Activated B cell treated with CpG ODN at 0.5 μM for 24 hours (primary cell): ENCODE measurements at regions not wholly inside any gene's neighbourhood (a gene's known extent, or its start where the extent isn't known, plus 50 kb on each side); places are given as distances from the start of the nearest gene placed in this dataset.

Source experiments
- ATAC-seq: fragments of 200-7000 bp; cut with Tn5 transposase; one replicate; pipeline ENCODE4 v1.10.0; 2021; ENCODE audit warnings: low read depth, mild to moderate bottlenecking, moderate library complexity
- CTCF ChIA-PET: fragments of 350-600 bp; sonication (Branson Sonifier 250); formaldehyde crosslinking; loops from one replicate; lab custom pipeline; 2021; ENCODE audit warnings: antibody characterized with exemption; lab: Charles Lee
- POLR2A ChIA-PET: fragments of 350-600 bp; sonication (Branson Sonifier 250); formaldehyde crosslinking; loops from one replicate; lab custom pipeline; 2021; ENCODE audit warnings: antibody characterized with exemption; lab: Charles Lee
- DNase-seq: peaks from one replicate; pipeline ENCODE4 v3.0.0; 2022
- H3K27ac Mint-ChIP-seq: one replicate; pipeline ENCODE4 v1.8.0; 2020; ENCODE audit warnings: mixed read lengths
- H3K27me3 Mint-ChIP-seq: one replicate; pipeline ENCODE4 v1.8.0; 2021; ENCODE audit warnings: mixed read lengths
- H3K36me3 Mint-ChIP-seq: one replicate; pipeline ENCODE4 v1.8.0; 2021; ENCODE audit warnings: low read depth, mixed read lengths
- H3K4me1 Mint-ChIP-seq: one replicate; pipeline ENCODE4 v1.8.0; 2021; ENCODE audit warnings: mixed read lengths
- H3K4me3 Mint-ChIP-seq: one replicate; pipeline ENCODE4 v1.8.0; 2020; ENCODE audit warnings: mild to moderate bottlenecking, mixed read lengths
- H3K9me3 Mint-ChIP-seq: one replicate; pipeline ENCODE4 v1.8.0; 2020; ENCODE audit warnings: mixed read lengths
- intact Hi-C: fragments of 100-400 bp; cut with micrococcal nuclease; formaldehyde crosslinking; loops from one replicate; pipeline ENCODE4 v1.15.1; 2024
- TF ChIP-seq, protein P1 (sequence below): fragments of 200-600 bp; IDR thresholded peaks from one replicate; pipeline ENCODE4 v1.8.0; 2022; ENCODE audit warnings: antibody characterized with exemption, mild to moderate bottlenecking

DNA sequence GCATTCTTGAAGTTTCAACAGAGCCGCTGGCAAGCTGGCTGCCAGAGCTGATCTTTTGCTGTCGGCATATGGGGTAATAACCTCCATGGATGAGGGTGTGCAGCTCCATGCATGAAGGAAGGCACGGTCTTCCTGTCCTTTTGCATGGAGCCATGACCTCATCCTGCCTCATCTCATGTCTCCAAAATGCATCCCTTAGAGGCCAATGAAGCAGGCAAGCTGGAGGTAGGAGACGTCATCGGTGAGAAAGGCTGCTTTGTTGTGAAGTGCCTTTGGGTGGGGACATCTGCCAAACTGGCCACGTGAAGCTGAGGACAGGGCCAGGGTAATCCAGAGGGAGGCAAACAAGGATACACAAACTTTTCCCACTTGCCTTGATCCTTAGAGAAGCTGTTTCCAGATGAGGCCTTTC, 161.5 kb upstream of the TBX20 start:
- POLR2A ChIA-PET: no interaction called here
- H3K27ac Mint-ChIP-seq: no peak overlapping the region
- DNase-seq (no peak), ATAC-seq (no peak)
- no peaks in the 10 kb centered on the region for H3K9me3 Mint-ChIP-seq
- H3K36me3 Mint-ChIP-seq: no peaks in the 10 kb centered on the region
- intact Hi-C loops: no loop called here
- peaks cover 1% of the 10 kb centered on the region for H3K4me1 Mint-ChIP-seq
- peaks cover 12% of the 10 kb centered on the region for H3K27me3 Mint-ChIP-seq
- CTCF ChIA-PET: interaction anchor here (0.8 kb wide), 1 partner anchor 9 kb away, joined by 6 read pairs; no protein-coding TSS in a partner anchor
- TF ChIP-seq, protein P1, sequence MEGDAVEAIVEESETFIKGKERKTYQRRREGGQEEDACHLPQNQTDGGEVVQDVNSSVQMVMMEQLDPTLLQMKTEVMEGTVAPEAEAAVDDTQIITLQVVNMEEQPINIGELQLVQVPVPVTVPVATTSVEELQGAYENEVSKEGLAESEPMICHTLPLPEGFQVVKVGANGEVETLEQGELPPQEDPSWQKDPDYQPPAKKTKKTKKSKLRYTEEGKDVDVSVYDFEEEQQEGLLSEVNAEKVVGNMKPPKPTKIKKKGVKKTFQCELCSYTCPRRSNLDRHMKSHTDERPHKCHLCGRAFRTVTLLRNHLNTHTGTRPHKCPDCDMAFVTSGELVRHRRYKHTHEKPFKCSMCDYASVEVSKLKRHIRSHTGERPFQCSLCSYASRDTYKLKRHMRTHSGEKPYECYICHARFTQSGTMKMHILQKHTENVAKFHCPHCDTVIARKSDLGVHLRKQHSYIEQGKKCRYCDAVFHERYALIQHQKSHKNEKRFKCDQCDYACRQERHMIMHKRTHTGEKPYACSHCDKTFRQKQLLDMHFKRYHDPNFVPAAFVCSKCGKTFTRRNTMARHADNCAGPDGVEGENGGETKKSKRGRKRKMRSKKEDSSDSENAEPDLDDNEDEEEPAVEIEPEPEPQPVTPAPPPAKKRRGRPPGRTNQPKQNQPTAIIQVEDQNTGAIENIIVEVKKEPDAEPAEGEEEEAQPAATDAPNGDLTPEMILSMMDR: no peak
- H3K4me3 Mint-ChIP-seq: no peak overlapping the region

- intact Hi-C loops: no loop called here
- no peaks in the 10 kb centered on the region for H3K36me3 Mint-ChIP-seq
- peaks cover 18% of the 10 kb centered on the region for H3K27me3 Mint-ChIP-seq
- POLR2A ChIA-PET: no interaction called here
- TF ChIP-seq, protein P1: no peak
- H3K27ac Mint-ChIP-seq: no peak overlapping the region
- H3K4me1 Mint-ChIP-seq: no peaks in the 10 kb centered on the region
- DNase-seq (no peak), ATAC-seq (no peak)
- CTCF ChIA-PET: no interaction called here
- H3K4me3 Mint-ChIP-seq: no peak overlapping the region
- no peaks in the 10 kb centered on the region for H3K9me3 Mint-ChIP-seq
Measured at GRCh38 chr7:35411331-35411730, 157.4 kb upstream of the TBX20 start.

DNA sequence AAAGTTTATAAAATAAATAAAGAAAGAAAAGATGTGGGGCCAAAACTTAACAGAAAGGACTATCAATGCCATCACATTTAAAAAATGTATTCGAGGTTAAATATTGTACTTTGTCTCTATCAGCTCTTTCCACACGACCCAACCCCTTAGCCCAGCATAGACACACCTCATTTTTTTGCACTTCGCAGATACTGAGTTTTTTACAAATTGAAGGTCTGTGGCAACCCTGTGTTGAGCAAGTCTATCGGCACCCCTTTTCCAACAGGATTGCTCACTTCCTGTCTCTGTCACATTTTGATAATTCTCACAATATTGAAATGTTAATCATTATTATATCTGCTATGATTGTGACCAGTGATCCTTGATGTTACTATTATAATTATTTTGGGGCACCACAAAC, 151.6 kb upstream of the TBX20 start:
- H3K4me1 Mint-ChIP-seq: no peaks in the 10 kb centered on the region
- no peak overlapping the region for H3K4me3 Mint-ChIP-seq
- ATAC-seq (no peak), DNase-seq (no peak)
- ChIA-PET POLR2A (no interaction called here), CTCF (no interaction called here)
- peaks cover 6% of the 10 kb centered on the region for H3K27me3 Mint-ChIP-seq
- no peak overlapping the region for H3K27ac Mint-ChIP-seq
- intact Hi-C loops: no loop called here
- H3K36me3 Mint-ChIP-seq: no peaks in the 10 kb centered on the region
- TF ChIP-seq, protein P1: no peak
- H3K9me3 Mint-ChIP-seq: no peaks in the 10 kb centered on the region

DNA sequence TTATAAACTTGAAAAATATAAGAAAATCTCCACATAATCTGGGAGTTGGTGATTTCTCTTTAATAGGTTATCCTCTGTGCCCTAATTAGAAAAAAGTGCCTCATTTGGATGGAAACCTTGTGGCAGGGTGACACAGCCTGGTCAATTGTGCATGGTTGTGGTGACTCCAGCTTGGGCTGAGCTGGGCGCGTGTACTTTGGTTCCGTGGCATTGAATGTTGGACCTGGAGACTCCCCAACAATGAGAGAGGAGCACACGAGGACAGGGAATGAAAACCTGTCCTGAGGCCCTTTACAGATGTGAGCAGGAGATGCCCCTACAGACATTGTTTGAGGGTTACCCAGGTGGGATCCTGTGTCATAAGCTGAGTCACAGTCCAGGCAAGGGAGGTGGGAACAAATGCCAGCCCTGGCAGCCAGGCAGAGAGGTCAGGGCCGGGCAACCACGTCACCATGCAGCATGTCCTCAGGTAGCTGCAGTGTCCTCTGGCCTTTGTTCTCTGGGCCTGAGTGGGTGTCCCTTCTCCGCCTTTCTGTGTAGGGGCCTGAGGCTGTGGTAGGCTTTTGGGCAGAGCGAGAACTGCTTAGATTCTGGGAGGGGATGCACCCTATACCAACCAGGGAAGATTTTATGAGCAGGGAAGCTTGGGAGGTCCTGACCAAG, 147.4 kb upstream of the TBX20 start:
- Mint-ChIP-seq H3K27me3 (peaks cover 5% of the 10 kb centered on the region), H3K9me3 (no peaks in the 10 kb centered on the region), H3K36me3 (no peaks in the 10 kb centered on the region), H3K4me3 (no peak overlapping the region), H3K27ac (no peak overlapping the region), H3K4me1 (no peaks in the 10 kb centered on the region)
- ATAC-seq (no peak), DNase-seq (no peak)
- ChIA-PET CTCF (no interaction called here), POLR2A (no interaction called here)
- intact Hi-C loops: no loop called here
- TF ChIP-seq, protein P1: no peak

DNA sequence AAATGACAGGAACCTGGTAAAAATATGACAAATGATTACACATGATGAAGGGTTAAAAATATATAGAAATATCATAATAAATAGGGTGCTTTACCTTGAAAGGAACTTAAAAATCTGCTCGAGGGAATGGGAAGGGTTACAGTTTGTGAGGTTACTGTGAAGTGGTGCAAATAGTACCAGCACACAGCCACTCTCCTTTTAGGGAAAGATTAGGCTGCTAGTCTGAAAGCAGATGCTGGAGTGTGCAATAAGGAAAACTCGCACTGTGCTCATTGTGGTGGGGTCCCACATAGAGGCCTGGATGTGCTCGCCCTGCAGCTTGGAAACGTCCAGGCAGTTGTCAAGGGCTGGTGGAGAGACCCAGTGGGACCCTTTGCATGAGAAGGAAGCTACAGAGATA, 145.9 kb upstream of the TBX20 start:
- ATAC-seq: no peak
- H3K9me3 Mint-ChIP-seq: no peaks in the 10 kb centered on the region

More for the DNA sequence above, 145.9 kb upstream of the TBX20 start:
- H3K27ac Mint-ChIP-seq: no peak overlapping the region
- intact Hi-C loops: no loop called here
- peaks cover 9% of the 10 kb centered on the region for H3K27me3 Mint-ChIP-seq
- no peak overlapping the region for H3K4me3 Mint-ChIP-seq
- H3K36me3 Mint-ChIP-seq: no peaks in the 10 kb centered on the region
- no peak for DNase-seq
- H3K4me1 Mint-ChIP-seq: no peaks in the 10 kb centered on the region
- CTCF ChIA-PET: no interaction called here
- POLR2A ChIA-PET: no interaction called here
- TF ChIP-seq, protein P1: no peak
